ENCODE measurements at regions not wholly inside any gene's neighbourhood (a gene's known extent, or its start where the extent isn't known, plus 50 kb on each side); places are given as distances from the start of the nearest gene placed in this dataset.
"Not testable (repeated sequence)": the region's sequence is repeated elsewhere in the genome, so short reads cannot be mapped to it uniquely, and the experiment has no call there.

GRCh38 chr3:137588871-137589270, 175.2 kb upstream of the SOX14 start:
- no peak overlapping the region for H3K4me3 Mint-ChIP-seq (ENCODE audit: low read depth)
- H3K27ac Mint-ChIP-seq, result no peak overlapping the region
- no peak for TF ChIP-seq CTCF (IDR thresholded peaks at IDR 0.05; ENCODE audit: unreplicated experiment)
- no peak for DNase-seq (ENCODE audit: low spot score, unreplicated experiment)
- no peaks in the 10 kb centered on the region for H3K36me3 Mint-ChIP-seq (ENCODE audit: insufficient read depth)
- H3K4me1 Mint-ChIP-seq (ENCODE audit: low read depth), result no peaks in the 10 kb centered on the region
- H3K9me3 Mint-ChIP-seq (ENCODE audit: low read depth), result peaks cover 7% of the 10 kb centered on the region
- no peaks in the 10 kb centered on the region for H3K27me3 Mint-ChIP-seq

GRCh38 chr3:137595415-137595814, 168.7 kb upstream of the SOX14 start:
- not testable (repeated sequence) for H3K4me1 Mint-ChIP-seq (ENCODE audit: low read depth); H3K27ac Mint-ChIP-seq; H3K9me3 Mint-ChIP-seq (ENCODE audit: low read depth); H3K36me3 Mint-ChIP-seq (ENCODE audit: insufficient read depth); DNase-seq (ENCODE audit: low spot score, unreplicated experiment); H3K4me3 Mint-ChIP-seq (ENCODE audit: low read depth)
- peaks cover 34% of the 10 kb centered on the region for H3K27me3 Mint-ChIP-seq

- Mint-ChIP-seq H3K27me3 (peaks cover 18% of the 10 kb centered on the region), H3K9me3 (ENCODE audit: low read depth) (no peaks in the 10 kb centered on the region), H3K27ac (no peak overlapping the region), H3K4me1 (ENCODE audit: low read depth) (no peaks in the 10 kb centered on the region), H3K4me3 (ENCODE audit: low read depth) (no peak overlapping the region), H3K36me3 (ENCODE audit: insufficient read depth) (no peaks in the 10 kb centered on the region)
- TF ChIP-seq CTCF (IDR thresholded peaks at IDR 0.05; ENCODE audit: unreplicated experiment), result no peak
- DNase-seq (ENCODE audit: low spot score, unreplicated experiment), result no peak
These were observed 153.4 kb upstream of the SOX14 start for GRCh38 chr3:137610723-137611122.

- no peaks in the 10 kb centered on the region for H3K36me3 Mint-ChIP-seq (ENCODE audit: insufficient read depth)
- no peak overlapping the region for H3K4me3 Mint-ChIP-seq (ENCODE audit: low read depth)
- TF ChIP-seq CTCF (IDR thresholded peaks at IDR 0.05; ENCODE audit: unreplicated experiment), result no peak
- H3K9me3 Mint-ChIP-seq (ENCODE audit: low read depth), result no peaks in the 10 kb centered on the region
- no peak for DNase-seq (ENCODE audit: low spot score, unreplicated experiment)
- peaks cover 14% of the 10 kb centered on the region for H3K27me3 Mint-ChIP-seq
- H3K27ac Mint-ChIP-seq, result no peak overlapping the region
- no peaks in the 10 kb centered on the region for H3K4me1 Mint-ChIP-seq (ENCODE audit: low read depth)
These were observed 151.8 kb upstream of the SOX14 start for GRCh38 chr3:137612291-137612690.

GRCh38 chr3:137615659-137616418, 148.3 kb upstream of the SOX14 start:
- no peak for DNase-seq (ENCODE audit: low spot score, unreplicated experiment)
- Mint-ChIP-seq H3K36me3 (ENCODE audit: insufficient read depth) (no peaks in the 10 kb centered on the region), H3K4me3 (ENCODE audit: low read depth) (no peak overlapping the region), H3K27me3 (peaks cover 14% of the 10 kb centered on the region), H3K27ac (no peak overlapping the region), H3K4me1 (ENCODE audit: low read depth) (no peaks in the 10 kb centered on the region), H3K9me3 (ENCODE audit: low read depth) (peaks cover 7% of the 10 kb centered on the region)
- no peak for TF ChIP-seq CTCF (IDR thresholded peaks at IDR 0.05; ENCODE audit: unreplicated experiment)
